DMS53 treated with DMSO at 0.1 percent for 48 hours (cell line): ENCODE measurements at regions not wholly inside any gene's neighbourhood (a gene's known extent, or its start where the extent isn't known, plus 50 kb on each side); places are given as distances from the start of the nearest gene placed in this dataset.

Experiments
- DNase-seq: peaks from one replicate; lab custom pipeline; 2025; ENCODE audit not compliant: unreplicated experiment; lab: John Stamatoyannopoulos, UW

GRCh38 chr12:46456356-46457334, 84.1 kb upstream of the SLC38A2 start:
- DNase-seq: peak; percentile 67

DNA sequence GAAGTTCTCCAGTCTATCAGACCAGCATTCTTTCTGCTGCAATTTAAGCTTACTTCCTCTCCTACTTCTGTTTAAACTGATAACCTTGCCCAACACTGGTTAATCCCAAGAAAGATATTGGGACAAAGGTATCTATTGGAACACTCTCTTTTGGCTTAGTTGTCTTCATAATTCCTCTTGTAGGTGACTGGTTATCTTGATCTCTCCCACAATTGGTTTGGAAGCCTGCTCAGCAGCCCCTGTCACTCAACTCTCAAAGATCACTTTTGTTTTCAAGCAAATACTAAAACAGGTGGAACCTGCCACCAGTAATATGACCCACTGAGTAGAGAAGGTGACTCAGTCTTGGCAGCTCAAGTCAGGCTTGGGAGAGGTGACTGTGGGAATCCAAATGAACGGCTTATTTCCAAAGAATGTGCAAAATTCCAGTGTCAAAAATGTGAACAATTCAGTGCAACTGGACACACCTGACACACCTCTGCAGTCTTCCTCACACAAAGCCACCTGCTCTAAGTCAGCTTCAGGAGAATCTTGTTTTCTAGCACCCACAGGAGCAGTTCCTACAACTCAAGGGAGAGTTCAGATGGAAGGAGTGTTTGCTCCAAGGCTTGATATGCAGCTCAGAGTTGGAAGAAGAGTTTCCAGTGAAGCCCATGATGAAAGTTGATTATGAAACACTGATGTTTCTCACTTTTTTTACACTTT, 83.2 kb upstream of the SLC38A2 start:
- DNase-seq: peak; percentile 99

DNA sequence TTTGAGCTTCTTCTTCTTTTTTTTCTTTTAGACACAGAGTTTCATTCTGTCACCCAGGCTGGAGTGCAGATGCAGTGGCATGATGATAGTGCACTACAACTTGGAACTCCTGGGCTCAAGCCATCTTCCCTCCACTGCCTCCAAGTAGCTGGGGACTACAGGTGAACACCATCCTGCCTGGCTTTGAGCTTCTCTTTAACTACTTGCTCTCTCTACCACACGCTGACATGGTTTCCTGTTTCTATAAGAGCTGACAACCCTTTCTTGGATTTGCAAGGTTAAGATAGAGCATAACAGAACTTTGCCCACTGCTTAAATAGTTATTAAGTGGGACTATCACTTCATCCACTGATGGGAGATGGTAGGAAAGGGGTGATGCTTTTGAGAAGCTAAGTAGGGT, 82.4 kb upstream of the SLC38A2 start:
- DNase-seq: no peak

- no peak for DNase-seq
Measured at GRCh38 chr12:46453428-46453827, 80.9 kb upstream of the SLC38A2 start.

- no peak for DNase-seq
Measured at GRCh38 chr12:46452776-46453175, 80.2 kb upstream of the SLC38A2 start.

DNA sequence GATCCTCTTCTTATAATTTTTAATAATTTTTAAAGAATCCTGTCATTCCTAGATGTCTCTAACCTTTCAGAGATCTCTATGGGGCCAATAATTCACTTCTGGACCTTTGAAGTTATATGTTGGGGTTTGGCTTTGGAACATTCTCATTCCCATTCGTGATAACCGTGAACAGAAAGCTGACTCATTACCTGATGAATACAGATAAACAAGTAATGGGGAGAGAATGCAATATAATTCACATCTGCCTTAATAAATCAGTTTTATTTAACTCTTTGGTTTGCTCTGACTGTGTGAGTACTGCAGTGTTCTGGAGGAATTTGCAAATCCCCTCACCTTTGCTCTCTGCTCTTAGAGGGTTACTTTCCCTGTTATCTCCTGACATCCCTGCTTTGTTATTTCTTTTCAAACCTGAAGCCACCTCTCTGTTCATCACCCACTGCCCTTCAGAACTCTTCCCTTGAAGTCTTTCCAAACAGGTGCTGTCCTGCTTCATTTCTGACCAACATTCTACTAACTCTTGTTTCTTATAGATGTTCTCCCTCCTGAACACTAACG, 79.6 kb upstream of the SLC38A2 start:
- no peak for DNase-seq

DNA sequence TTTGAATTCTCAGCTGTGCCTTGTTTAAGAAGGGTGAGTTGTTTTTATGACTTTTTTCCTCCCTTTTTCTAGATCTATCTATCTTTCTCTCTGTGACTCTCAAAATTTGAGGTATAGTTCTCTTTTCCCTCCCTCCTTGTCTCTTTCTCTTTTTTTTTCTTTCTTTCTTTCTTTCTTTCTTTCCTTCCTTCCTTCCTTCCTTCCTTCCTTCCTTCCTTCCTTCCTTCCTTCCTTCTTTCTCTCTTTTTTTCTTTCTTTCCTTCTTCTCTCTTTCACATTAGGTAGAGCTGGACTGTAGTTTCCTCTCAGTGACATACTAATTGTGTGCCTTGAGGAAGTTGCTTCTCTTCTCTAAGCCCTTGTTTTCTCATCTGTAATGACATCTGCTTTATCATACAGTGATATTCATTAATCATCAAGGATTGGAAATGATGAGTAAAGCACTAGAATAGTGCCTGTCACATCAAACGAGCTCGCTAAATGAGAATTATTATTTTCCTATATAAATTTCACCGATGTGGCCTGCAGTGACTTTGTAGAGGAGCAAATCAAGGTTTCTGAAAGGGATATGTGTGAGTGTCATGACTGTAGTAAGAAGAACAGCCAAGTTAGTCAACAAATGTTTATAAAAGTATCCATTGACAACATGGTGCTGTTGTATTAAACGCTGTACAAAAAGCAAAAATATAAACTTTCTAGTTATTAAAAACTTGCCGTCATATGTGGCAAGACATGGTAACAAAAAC, 78.9 kb upstream of the SLC38A2 start:
- DNase-seq: no peak

DNA sequence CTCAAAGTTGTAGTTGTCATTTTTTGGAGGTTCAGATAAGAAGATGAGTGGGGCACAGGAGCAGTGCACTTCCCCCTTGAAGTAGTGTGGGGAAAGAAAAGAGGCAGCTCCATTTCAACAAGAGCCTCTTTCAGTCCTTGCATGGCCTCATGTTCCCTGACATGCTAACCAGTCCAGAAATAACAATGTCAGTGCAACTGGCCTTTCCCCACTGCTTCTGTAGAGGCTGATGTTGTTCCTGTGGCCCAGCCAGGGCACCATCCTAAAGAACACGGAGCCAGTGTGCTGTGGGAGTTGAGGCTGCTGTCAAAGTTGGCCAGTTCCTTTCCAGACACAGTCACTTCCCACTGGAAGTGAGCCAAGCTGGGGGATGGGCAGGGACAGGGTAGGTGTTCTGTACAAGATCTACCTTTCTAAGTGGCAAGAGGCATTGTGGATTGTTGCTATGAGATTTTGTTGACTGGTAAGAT, 77.7 kb upstream of the SLC38A2 start:
- DNase-seq: peak; percentile 51

GRCh38 chr12:46449856-46450255, 77.3 kb upstream of the SLC38A2 start:
- no peak for DNase-seq

- DNase-seq: no peak
Measured at GRCh38 chr12:46449316-46449715, 76.7 kb upstream of the SLC38A2 start.

GRCh38 chr12:46446645-46447044, 74.1 kb upstream of the SLC38A2 start:
- no peak for DNase-seq

DNA sequence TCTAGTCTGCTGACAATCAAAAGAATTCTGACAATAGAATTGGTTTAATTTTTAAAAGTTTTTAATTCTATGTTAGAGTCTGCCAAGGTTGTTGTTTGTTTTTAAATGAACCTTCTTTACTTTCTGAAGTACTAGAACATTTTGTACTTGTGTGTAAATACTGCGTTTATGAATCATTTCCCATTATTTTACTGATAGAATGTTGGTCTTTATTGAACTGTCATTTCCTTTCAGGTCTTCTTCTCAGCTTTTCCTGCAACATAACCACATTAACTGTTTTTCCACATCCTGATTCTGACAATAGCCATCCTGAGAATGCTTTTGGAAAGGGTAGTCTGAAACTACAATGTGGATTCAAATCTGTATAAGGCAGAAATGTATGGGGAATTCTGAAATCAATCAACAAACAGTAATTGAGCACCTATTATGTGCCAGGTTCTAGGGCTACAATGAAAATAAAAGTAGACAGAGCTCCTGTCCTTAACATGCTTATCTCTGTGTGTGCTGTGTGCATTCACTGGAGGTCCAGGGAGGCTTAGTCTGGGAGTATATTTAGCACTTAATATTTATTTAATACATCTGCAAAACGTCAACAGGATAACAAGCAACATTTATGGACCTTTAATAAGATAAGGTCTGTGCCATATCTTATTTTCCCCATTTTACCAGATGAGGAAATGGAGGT, 73.1 kb upstream of the SLC38A2 start:
- DNase-seq: no peak

DNA sequence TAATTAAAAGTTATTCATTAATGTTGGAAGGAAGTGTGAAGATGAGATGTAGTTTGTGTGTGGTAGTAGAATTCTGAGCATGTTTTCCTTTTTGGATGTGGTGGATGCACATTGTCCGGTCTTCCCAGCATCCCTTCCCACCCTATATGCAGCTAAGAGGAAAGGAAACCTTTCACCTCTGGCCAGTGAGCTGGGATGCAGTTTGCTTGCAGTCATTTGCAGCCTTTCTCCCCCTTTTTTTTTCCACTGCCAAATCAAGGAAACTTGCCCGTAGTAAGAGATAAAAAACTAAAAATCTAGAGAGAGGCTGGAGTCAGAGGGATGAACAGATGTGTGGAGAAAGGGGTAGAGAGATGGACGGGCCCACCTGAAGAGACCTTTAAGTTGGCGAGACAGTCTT, 72.5 kb upstream of the SLC38A2 start:
- no peak for DNase-seq

DNA sequence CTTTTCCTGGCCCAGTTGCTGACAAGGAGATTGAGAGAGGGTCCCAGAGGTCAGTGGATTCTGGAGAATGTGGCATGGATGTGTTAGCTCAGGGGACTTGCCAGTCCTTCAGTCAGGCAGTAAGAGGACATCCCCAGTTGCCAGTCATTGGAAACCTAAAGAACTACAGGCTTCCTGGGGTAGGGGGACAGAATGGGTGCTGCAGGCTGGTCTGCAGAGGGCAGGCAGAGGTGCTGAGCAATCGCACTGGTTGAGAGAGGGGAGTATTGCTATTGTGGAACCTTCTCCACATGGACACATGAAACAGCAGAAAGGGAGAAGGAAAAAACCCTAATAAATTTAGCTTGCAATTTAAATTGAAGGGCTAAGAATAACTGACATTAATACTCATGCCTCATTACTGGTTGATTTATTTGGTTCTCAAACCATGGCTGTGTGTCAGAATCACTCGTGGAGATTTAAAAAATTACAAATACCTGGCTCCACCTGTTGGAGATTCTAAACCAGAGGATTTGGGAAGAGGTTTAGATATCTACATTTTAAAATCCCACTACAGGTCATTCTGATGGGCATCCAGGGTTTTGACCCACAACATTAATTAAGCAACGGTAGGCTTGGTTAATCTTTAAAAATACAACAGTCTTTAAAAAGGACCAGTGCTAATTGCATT, 71.2 kb upstream of the SLC38A2 start:
- DNase-seq: no peak

DNA sequence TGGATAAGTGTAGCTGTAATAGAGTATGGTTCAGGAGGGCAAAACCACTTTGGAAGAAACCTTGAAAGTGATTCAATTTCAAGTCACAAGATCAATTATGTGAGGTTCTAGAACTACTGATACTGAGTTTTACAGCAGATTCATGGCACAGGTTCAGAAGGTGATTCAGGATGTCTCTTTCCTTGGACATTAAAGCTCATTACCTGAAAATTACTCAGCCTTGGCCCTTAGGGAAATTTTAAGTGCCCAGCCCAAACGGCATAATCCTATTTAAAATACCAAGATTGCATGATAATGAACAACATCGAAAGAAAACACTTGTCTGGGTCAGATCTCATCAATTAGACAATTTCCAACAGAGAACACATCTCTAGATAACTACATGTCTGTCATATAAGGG, 70.2 kb upstream of the SLC38A2 start:
- DNase-seq: no peak

DNA sequence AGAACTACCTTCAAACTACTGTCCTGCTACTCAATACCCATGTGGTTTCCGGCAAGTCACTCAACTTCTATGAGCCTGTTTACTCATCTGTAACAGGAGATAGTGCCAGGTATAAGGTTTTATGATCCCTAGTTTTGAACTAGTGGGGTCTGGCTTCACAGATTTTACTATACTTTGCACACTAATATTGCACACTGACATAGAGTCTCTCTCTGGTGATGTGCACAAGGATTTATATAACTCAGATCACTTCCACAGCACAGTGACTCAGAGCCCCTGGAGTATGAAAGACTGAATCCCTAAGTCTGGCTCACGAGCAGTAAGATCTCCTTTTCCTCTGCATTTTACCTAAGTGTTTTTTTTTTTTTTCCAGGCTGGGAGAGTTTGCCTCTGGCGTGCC, 69.7 kb upstream of the SLC38A2 start:
- DNase-seq: no peak

- DNase-seq: no peak
Measured at GRCh38 chr12:46439793-46440511, 67.4 kb upstream of the SLC38A2 start.

GRCh38 chr12:46438719-46439319, 66.2 kb upstream of the SLC38A2 start:
- no peak for DNase-seq

DNA sequence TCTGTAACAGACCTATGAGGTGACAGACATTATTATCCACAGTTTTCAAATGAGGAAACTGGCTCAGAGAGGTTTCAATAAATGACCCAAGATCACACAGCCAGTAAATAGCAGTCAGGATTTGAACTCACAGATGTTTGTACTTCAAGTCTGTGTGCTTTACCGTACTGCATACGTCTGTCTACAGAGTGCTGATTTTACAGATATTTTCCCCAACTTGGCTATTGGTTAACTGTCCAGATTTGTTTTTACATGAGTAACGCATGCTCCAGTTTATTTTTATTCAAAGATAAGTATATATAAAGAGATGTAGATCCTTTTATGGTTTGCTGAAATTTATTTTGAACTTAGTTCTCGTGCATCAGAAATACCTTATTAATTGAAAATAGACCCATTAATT, 65.7 kb upstream of the SLC38A2 start:
- no peak for DNase-seq
